Transverse colon (tissue), 3 donors: ENCODE measurements at regions not wholly inside any gene's neighbourhood (a gene's known extent, or its start where the extent isn't known, plus 50 kb on each side); places are given as distances from the start of the nearest gene placed in this dataset.

Source experiments
- POLR2A ChIP-seq: fragments of 450-650 bp; IDR thresholded peaks from one replicate; pipeline ENCODE4 v1.6.1; 2016; ENCODE audit warnings: antibody characterized with exemption, mild to moderate bottlenecking, moderate library complexity
- TF ChIP-seq, protein P1 (sequence below), 5 experiments: fragments of 200-600 bp in 3 of 5; fragments of 450-650 bp in 2 of 5; sonication (generic) in 3 of 5; IDR thresholded peaks; 1 replicate in 2 of 5; 2 replicates in 3 of 5; pipeline ENCODE4 v1.5.1; 2016 to 2017; ENCODE audit warnings: antibody characterized with exemption in 5 of 5, inconsistent platforms in 3 of 5, mild to moderate bottlenecking in 2 of 5, moderate library complexity in 1 of 5

- TF ChIP-seq, protein P1, sequence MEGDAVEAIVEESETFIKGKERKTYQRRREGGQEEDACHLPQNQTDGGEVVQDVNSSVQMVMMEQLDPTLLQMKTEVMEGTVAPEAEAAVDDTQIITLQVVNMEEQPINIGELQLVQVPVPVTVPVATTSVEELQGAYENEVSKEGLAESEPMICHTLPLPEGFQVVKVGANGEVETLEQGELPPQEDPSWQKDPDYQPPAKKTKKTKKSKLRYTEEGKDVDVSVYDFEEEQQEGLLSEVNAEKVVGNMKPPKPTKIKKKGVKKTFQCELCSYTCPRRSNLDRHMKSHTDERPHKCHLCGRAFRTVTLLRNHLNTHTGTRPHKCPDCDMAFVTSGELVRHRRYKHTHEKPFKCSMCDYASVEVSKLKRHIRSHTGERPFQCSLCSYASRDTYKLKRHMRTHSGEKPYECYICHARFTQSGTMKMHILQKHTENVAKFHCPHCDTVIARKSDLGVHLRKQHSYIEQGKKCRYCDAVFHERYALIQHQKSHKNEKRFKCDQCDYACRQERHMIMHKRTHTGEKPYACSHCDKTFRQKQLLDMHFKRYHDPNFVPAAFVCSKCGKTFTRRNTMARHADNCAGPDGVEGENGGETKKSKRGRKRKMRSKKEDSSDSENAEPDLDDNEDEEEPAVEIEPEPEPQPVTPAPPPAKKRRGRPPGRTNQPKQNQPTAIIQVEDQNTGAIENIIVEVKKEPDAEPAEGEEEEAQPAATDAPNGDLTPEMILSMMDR (IDR thresholded peaks at IDR 0.05): no peak
- TF ChIP-seq POLR2A: no peak
These were observed 575.3 kb downstream of the FRK start for GRCh38 chr6:115485400-115485799.
